Spleen (tissue), 11 donors: ENCODE measurements at regions not wholly inside any gene's neighbourhood (a gene's known extent, or its start where the extent isn't known, plus 50 kb on each side); places are given as distances from the start of the nearest gene placed in this dataset.

Source experiments
- DNase-seq: peaks from one replicate; pipeline ENCODE4 v3.0.0-alpha.2; 2020
- H3K27ac ChIP-seq, 8 donors: fragments of 200-600 bp; sonication (generic) in 7 of 8; 1 replicate in 4 of 8; 2 replicates in 4 of 8; pipeline versions ENCODE4 v1.5.0 to v1.8.0; 2016 to 2021; ENCODE audit warnings: inconsistent platforms in 4 of 8, mild to moderate bottlenecking in 4 of 8, moderate library complexity in 1 of 8
- H3K27me3 ChIP-seq, 7 donors: fragments of 200-600 bp; sonication (generic) in 6 of 7; replicated peaks in 1 of 7; 1 replicate in 4 of 7; 2 replicates in 3 of 7; pipeline versions ENCODE4 v1.5.0 to v1.8.0; 2016 to 2021; ENCODE audit warnings: inconsistent platforms in 3 of 7, mild to moderate bottlenecking in 1 of 7
- H3K36me3 ChIP-seq, 6 donors: fragments of 200-600 bp; sonication (generic) in 5 of 6; 1 replicate in 4 of 6; 2 replicates in 2 of 6; pipeline versions ENCODE4 v1.5.0 to v1.8.0; 2016 to 2021; ENCODE audit warnings: inconsistent platforms in 2 of 6
- H3K4me1 ChIP-seq, 6 donors: fragments of 200-600 bp; sonication (generic) in 5 of 6; 1 replicate in 3 of 6; 2 replicates in 3 of 6; pipeline versions ENCODE4 v1.5.0 to v1.8.0; 2016 to 2021; ENCODE audit warnings: inconsistent platforms in 3 of 6
- H3K4me3 ChIP-seq, 8 donors: fragments of 200-600 bp; sonication (generic) in 7 of 8; 1 replicate in 4 of 8; 2 replicates in 4 of 8; pipeline versions ENCODE4 v1.5.0 to v1.8.0; 2016 to 2021; ENCODE audit warnings: inconsistent platforms in 4 of 8, mild to moderate bottlenecking in 4 of 8, moderate library complexity in 2 of 8
- H3K9me3 ChIP-seq, 8 donors: fragments of 200-600 bp; sonication (generic) in 7 of 8; 1 replicate in 4 of 8; 2 replicates in 4 of 8; pipeline versions ENCODE4 v1.5.0 to v1.8.0; 2016 to 2021; ENCODE audit warnings: inconsistent platforms in 4 of 8
- POLR2A ChIP-seq, 3 donors: fragments of 450-650 bp; IDR thresholded peaks; one replicate each; pipeline ENCODE4 v1.5.1; 2017; ENCODE audit warnings: antibody characterized with exemption in 3 of 3, mild to moderate bottlenecking in 1 of 3
- POLR2AphosphoS5 ChIP-seq, 3 donors: sonication (generic); formaldehyde crosslinking; IDR thresholded peaks; one replicate each; pipeline ENCODE4 v1.5.1; 2017; ENCODE audit warnings: antibody characterized with exemption in 3 of 3
- WGBS, 5 donors: extraction: QIAGEN DNeasy Blood & Tissue Kit in 3 of 5; methylation state at CpG; one replicate each; pipeline versions ENCODE4 v1.1.5 to v1.1.7; 2013 to 2018; 5-methylcytosine and 5-hydroxymethylcytosine counted together
- intact Hi-C: fragments of 100-400 bp; cut with DNase I; formaldehyde crosslinking; loops from one replicate; pipeline ENCODE4 v1.15.0; 2023; ENCODE audit warnings: low total_unique reads
- TF ChIP-seq, protein P1 (sequence below), 11 experiments: fragments of 200-600 bp in 7 of 11; fragments of 450-650 bp in 4 of 11; sonication (generic) in 4 of 11; IDR thresholded peaks in 8 of 11; conservative IDR thresholded peaks in 3 of 11; 1 replicate in 7 of 11; 2 replicates in 4 of 11; pipeline versions ENCODE4 v1.4.0 to v1.8.0; 2016 to 2021; ENCODE audit warnings: antibody characterized with exemption in 11 of 11, inconsistent platforms in 4 of 11, mild to moderate bottlenecking in 1 of 11
- donor health status: healthy with polysubstance abuse.
- donor health status: DM: no; HTN: no; CAD: no; lungs with moderate emphysema.
- donor health status: DM: no; HTN: no; CAD: no.
- donor health status: Bipolar disorder and iron deficiency.
- donor health status: healthy.
- donor health status: DM: no; HTN: no; CAD: no.
- donor health status: DM: yes; HTN: yes; CAD: no.

- no peak for DNase-seq
- Histone ChIP-seq H3K27me3 (no peaks in the 10 kb centered on the region), H3K36me3 (no peaks in the 10 kb centered on the region), H3K4me3 (no peak overlapping the region), H3K27ac (no peak overlapping the region), H3K9me3 (peaks cover 0 to 11% (median 9%) of the 10 kb centered on the region in 8 donors), H3K4me1 (no peaks in the 10 kb centered on the region)
- TF ChIP-seq, protein P1, sequence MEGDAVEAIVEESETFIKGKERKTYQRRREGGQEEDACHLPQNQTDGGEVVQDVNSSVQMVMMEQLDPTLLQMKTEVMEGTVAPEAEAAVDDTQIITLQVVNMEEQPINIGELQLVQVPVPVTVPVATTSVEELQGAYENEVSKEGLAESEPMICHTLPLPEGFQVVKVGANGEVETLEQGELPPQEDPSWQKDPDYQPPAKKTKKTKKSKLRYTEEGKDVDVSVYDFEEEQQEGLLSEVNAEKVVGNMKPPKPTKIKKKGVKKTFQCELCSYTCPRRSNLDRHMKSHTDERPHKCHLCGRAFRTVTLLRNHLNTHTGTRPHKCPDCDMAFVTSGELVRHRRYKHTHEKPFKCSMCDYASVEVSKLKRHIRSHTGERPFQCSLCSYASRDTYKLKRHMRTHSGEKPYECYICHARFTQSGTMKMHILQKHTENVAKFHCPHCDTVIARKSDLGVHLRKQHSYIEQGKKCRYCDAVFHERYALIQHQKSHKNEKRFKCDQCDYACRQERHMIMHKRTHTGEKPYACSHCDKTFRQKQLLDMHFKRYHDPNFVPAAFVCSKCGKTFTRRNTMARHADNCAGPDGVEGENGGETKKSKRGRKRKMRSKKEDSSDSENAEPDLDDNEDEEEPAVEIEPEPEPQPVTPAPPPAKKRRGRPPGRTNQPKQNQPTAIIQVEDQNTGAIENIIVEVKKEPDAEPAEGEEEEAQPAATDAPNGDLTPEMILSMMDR (IDR thresholded peaks at IDR 0.05 in 8 of 11, conservative IDR thresholded peaks at IDR 0.05 in 3 of 11): no peak
- TF ChIP-seq POLR2AphosphoS5 (IDR thresholded peaks at IDR 0.05) (no peak), POLR2A (IDR thresholded peaks at IDR 0.05) (no peak)
- intact Hi-C loops: no loop called here
- WGBS, 5 donors: 84 to 93% (median 88%) methylated on average over 7 to 8 of the region's 8 CpGs
These were observed 279.6 kb upstream of the JARID2 start for GRCh38 chr6:14966096-14966905.

DNA sequence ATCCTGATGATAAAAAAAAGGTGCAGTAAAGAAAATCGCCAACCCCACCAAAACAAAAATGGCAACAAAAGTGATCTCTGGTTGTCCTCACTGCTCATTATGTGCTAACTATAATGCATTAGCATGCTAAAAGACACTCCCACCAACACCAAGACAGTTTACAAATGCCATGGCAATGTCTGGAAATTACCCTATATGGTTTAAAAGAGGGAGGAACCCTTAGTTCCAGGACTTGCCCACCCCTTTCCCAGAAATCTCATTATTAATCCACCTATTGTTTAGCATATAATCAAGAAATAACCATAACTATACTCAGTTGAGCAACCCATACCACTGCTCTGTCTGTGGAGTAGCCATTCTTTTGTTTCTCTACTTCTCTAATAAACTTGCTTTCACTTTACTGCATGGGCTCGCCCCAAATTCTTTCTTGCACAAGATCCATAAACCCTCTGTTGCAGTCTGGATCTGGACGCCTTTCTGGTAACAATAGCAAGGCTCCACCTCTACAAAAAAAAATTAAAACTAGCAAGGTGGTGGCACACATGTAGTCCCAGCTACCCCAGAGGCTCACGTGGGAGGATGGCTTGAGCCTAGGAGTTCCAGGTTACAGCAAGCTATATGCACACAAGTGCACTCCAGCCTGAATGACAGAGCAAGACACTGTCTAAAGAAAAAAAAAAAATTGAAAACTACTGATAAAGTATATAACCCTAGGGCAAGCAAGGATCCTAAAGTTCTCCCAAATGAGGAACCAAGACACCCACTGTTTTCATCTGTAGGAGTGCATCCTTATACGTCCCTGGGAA, 278.8 kb upstream of the JARID2 start:
- Histone ChIP-seq H3K27ac (peak overlapping the region in 2 of 8 donors; percentile 33 to 57), H3K27me3 (no peaks in the 10 kb centered on the region), H3K36me3 (no peaks in the 10 kb centered on the region), H3K9me3 (peaks cover 0 to 11% (median 9%) of the 10 kb centered on the region in 8 donors), H3K4me1 (no peaks in the 10 kb centered on the region), H3K4me3 (no peak overlapping the region)
- TF ChIP-seq POLR2AphosphoS5 (IDR thresholded peaks at IDR 0.05) (no peak), POLR2A (IDR thresholded peaks at IDR 0.05) (no peak)
- TF ChIP-seq, protein P1 (IDR thresholded peaks at IDR 0.05 in 8 of 11, conservative IDR thresholded peaks at IDR 0.05 in 3 of 11): no peak
- DNase-seq: no peak
- intact Hi-C loops: no loop called here
- 70 to 87% (median 79%) methylated on average over 5 of the region's 5 CpGs for WGBS, 5 donors

DNA sequence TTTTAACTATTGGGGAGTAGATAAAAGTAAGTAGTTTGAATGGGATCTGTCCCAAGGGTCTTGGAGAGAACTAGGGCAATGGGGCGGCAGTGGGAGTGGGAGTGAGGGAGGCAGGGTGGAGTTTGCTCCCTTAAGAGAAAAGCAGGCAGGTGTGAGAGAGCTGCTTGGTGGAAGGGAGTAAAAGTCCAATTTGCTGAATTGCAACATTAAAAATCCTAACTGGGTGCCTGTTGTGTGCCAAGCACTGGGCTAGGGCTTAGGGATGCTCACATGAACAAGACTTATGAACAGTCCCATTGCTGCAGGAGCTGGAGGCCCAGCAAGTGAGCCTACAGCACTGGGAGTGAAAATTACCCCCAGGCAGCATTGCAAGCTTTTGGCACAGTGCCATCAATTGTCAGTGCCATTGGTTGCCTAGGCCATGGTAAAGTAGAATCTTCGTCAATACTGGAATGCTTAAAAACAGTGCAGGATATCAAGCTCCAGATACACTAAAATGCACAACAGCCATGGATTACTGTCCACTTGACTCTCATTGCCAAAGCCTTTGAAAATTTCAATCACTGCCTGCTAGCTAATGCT, 277.7 kb upstream of the JARID2 start:
- Histone ChIP-seq H3K4me3 (no peak overlapping the region), H3K27me3 (no peaks in the 10 kb centered on the region), H3K4me1 (no peaks in the 10 kb centered on the region), H3K36me3 (no peaks in the 10 kb centered on the region), H3K27ac (no peak overlapping the region), H3K9me3 (peaks cover 0 to 11% (median 9%) of the 10 kb centered on the region in 8 donors)
- no peak for DNase-seq
- intact Hi-C loops: no loop called here
- WGBS, 5 donors: 92 to 98% (median 96%) methylated on average over 2 of the region's 2 CpGs
- no peak for TF ChIP-seq POLR2A (IDR thresholded peaks at IDR 0.05)
- no peak for TF ChIP-seq POLR2AphosphoS5 (IDR thresholded peaks at IDR 0.05)
- TF ChIP-seq, protein P1 (IDR thresholded peaks at IDR 0.05 in 8 of 11, conservative IDR thresholded peaks at IDR 0.05 in 3 of 11): no peak

GRCh38 chr6:14969126-14969525, 276.7 kb upstream of the JARID2 start:
- Histone ChIP-seq H3K4me3 (no peak overlapping the region), H3K27ac (no peak overlapping the region), H3K9me3 (peaks cover 0 to 11% (median 9%) of the 10 kb centered on the region in 8 donors), H3K36me3 (no peaks in the 10 kb centered on the region), H3K4me1 (no peaks in the 10 kb centered on the region), H3K27me3 (no peaks in the 10 kb centered on the region)
- no peak for DNase-seq
- intact Hi-C loops: no loop called here
- TF ChIP-seq POLR2A (IDR thresholded peaks at IDR 0.05) (no peak), POLR2AphosphoS5 (IDR thresholded peaks at IDR 0.05) (no peak)
- TF ChIP-seq, protein P1 (IDR thresholded peaks at IDR 0.05 in 8 of 11, conservative IDR thresholded peaks at IDR 0.05 in 3 of 11): no peak
